Activated naive CD4-positive, alpha-beta T cell treated with anti-CD3 and anti-CD28 coated beads for 36 hours (primary cell): ENCODE measurements at regions not wholly inside any gene's neighbourhood (a gene's known extent, or its start where the extent isn't known, plus 50 kb on each side); places are given as distances from the start of the nearest gene placed in this dataset. TPM values are rescaled to one million over a fixed set of nuclear protein-coding genes. Genes with fewer than 3 reads are reported as not detected.

Experiments used
- microRNA-seq: library from miRNA; unstranded; fragments of <30 nt; microRNA quantifications from one replicate; pipeline ENCODE4 v1.2.0, GENCODE V29; 2022; ENCODE audit warnings: borderline microRNAs expressed, borderline replicate concordance

Small RNAs in the stretch of these regions (microRNA-seq; reads per million reads assigned to microRNA genes)
- gene MIR466, result not detected
